Erythroblast (primary cell): ENCODE measurements at regions not wholly inside any gene's neighbourhood (a gene's known extent, or its start where the extent isn't known, plus 50 kb on each side); places are given as distances from the start of the nearest gene placed in this dataset.
A peak's percentile ranks its signal among the peaks of the same experiment; 100 is the strongest.

Source experiments
- DNase-seq, 2 experiments: peaks; one replicate each; lab custom pipeline; 2025; lab: John Stamatoyannopoulos, UW
- GATA1 ChIP-seq: IDR thresholded peaks from 2 replicates; pipeline ENCODE4 v1.6.1; 2011; ENCODE audit warnings: low read depth, mild to moderate bottlenecking, control low read depth, low read length, moderate library complexity
- POLR2A ChIP-seq: IDR thresholded peaks from 2 replicates; pipeline ENCODE4 v1.6.1; 2011; ENCODE audit warnings: mild to moderate bottlenecking, low read length

- DNase-seq: no peak
These were observed 178.8 kb upstream of the NXPH2 start for GRCh38 chr2:138959031-138959430.

GRCh38 chr2:138956116-138956515 lies 175.9 kb upstream of the NXPH2 start:
- no peak for DNase-seq
- TF ChIP-seq GATA1: no peak
- no peak for TF ChIP-seq POLR2A

More at GRCh38 chr2:138959031-138959430, 178.8 kb upstream of the NXPH2 start:
- no peak for TF ChIP-seq GATA1
- TF ChIP-seq POLR2A: no peak

GRCh38 chr2:138950486-138950885 lies 170.3 kb upstream of the NXPH2 start:
- TF ChIP-seq GATA1: no peak
- TF ChIP-seq POLR2A: no peak
- no peak for DNase-seq

- DNase-seq: no peak
- TF ChIP-seq POLR2A (no peak), GATA1 (no peak)
These were observed 169.3 kb upstream of the NXPH2 start for GRCh38 chr2:138949517-138949916.

DNA sequence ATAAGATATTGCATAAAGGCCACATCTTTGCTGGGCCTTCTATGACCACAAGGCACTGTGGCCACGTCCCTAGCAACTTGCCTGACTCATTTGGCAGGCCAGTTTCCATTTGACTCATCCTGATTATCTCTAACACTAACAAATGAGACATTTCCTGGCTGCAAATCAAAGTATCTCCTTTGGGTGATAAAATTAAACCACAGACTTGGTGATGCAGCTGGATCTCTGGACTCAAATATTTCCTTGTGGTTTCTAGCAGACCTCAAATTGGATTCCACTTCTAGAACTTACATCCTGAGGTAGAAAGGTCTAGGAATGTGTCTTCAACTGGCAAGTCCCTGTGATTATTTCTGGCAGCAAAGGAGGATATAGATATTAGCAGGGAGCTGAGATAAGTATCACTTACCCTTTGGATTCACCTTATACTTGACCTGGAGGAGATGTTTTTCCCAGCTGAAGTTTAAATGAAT lies 167.9 kb upstream of the NXPH2 start:
- TF ChIP-seq POLR2A: no peak
- no peak for TF ChIP-seq GATA1
- no peak for DNase-seq

GRCh38 chr2:138943470-138943869 lies 163.3 kb upstream of the NXPH2 start:
- DNase-seq: no peak

DNA sequence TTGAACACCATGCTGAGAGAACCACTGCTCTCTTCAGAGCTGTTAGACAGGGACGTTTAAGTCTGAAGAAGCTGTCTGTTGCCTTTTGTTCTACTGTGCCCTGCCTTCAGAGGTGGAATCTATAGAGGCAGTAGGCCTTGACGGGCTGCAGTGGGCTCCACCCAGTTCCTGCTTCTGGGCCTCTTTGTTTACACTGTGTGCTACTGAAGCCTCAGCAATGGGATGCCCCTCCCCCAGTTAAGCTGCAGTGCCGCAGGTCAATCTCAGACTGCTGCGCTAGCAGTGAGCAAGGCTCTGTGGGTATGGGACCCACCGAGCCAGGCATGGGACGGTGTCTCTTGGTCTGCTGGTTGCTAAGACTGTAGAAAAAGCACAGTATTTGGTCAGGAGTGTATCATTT lies 162.3 kb upstream of the NXPH2 start:
- no peak for TF ChIP-seq POLR2A
- no peak for TF ChIP-seq GATA1
- no peak for DNase-seq

More at GRCh38 chr2:138943470-138943869, 163.3 kb upstream of the NXPH2 start:
- TF ChIP-seq GATA1 (no peak), POLR2A (no peak)

GRCh38 chr2:138931284-138932256 lies 151.4 kb upstream of the NXPH2 start:
- no peak for TF ChIP-seq POLR2A
- TF ChIP-seq GATA1: no peak
- no peak for DNase-seq

DNA sequence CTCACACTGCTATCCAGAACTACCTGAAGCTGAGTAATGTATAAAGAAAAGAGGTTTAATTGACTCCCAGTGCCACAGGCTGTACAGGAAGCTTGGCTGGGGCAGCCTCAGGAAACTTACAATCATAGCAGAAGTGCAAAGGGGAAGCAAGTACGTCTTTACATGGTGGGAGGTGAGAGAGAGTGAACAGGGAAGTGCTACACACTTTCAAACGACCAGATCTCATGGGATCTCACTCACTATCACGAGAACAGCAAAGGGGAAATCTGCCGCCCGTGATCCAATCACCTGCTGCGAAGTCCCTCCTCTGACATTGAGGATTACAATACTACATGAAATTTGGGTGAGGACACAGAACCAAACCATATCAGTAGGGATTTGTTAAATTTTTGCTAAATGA lies 150.4 kb upstream of the NXPH2 start:
- TF ChIP-seq GATA1: no peak
- DNase-seq: no peak

DNA sequence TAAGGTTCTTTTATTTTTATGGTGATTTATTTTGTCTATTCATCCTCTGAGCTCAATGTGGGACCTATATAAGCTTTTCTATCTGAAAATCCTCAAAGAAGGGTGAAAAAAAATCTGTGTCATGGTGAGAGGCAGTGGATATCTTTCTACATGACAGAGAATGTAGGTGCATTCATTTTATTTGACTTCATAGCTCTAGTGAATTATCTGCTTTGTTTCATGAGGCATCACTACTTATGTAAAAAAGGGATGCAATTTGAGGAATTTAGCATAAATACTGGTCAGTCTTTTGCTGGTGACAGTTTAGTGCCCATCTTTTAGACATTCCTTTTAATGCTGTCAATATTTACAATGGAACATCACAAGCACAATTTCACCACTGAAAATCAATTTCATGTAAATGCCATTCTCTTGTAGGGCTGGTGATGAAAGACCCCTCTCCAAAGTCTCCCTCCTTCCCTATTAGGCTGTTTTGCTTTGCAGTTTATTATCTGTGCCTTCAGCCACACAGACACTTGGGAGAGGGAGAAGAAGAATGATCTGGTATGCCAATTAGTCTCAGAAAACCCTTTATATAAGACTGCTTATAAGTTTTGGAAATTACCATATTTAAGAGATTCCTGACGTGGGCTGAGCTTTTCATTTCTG lies 148.3 kb upstream of the NXPH2 start:
- no peak for DNase-seq
- TF ChIP-seq POLR2A (no peak), GATA1 (no peak)

- peak in 1 of 2 experiments; percentile 12 for DNase-seq
- TF ChIP-seq POLR2A (no peak), GATA1 (no peak)
These were observed 142.9 kb upstream of the NXPH2 start for GRCh38 chr2:138922973-138923563.

- no peak for TF ChIP-seq POLR2A
- TF ChIP-seq GATA1: no peak
These were observed 139.0 kb upstream of the NXPH2 start for GRCh38 chr2:138919120-138919747.

DNA sequence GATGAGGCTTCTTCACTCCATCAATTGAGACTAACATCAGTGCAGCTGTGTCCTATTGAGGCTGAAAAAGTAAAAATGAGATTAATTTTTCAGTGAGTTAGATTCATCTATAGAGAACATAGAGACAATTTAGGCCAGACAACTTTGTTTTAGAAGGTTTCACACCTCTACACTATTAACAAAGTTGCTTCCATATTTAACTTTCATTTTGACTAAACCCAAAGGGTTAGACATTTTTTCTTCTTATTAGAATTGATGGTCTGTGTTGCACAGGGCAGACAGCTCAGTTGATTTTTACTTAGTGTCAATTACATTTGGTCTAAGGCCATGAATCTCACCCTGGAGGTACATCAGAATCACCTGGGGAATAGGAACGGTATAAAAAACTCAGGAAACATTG lies 130.2 kb upstream of the NXPH2 start:
- TF ChIP-seq POLR2A (no peak), GATA1 (no peak)
- DNase-seq: no peak

More at GRCh38 chr2:138919120-138919747, 139.0 kb upstream of the NXPH2 start:
- DNase-seq: no peak
